ENCODE measurements at regions not wholly inside any gene's neighbourhood (a gene's known extent, or its start where the extent isn't known, plus 50 kb on each side); places are given as distances from the start of the nearest gene placed in this dataset.

- Histone ChIP-seq H3K27ac (no peak overlapping the region), H3K4me1 (peaks cover 0 to 4% of the 10 kb centered on the region in 2 donors), H3K36me3 (no peaks in the 10 kb centered on the region), H3K4me3 (no peak overlapping the region), H3K9me3 (peaks cover 0 to 14% of the 10 kb centered on the region in 2 donors), H3K27me3 (no peaks in the 10 kb centered on the region)
- no peak for DNase-seq (ENCODE audit: low spot score)
- no peak for TF ChIP-seq CTCF (IDR thresholded peaks at IDR 0.05)
These were observed 85.7 kb upstream of the PRDM11 start for GRCh38 chr11:45060707-45061106.

- Histone ChIP-seq H3K4me1 (peaks cover 0 to 4% of the 10 kb centered on the region in 2 donors), H3K27me3 (no peaks in the 10 kb centered on the region), H3K36me3 (no peaks in the 10 kb centered on the region), H3K4me3 (no peak overlapping the region), H3K27ac (no peak overlapping the region), H3K9me3 (peaks cover 0 to 14% of the 10 kb centered on the region in 2 donors)
- no peak for DNase-seq (ENCODE audit: low spot score)
- TF ChIP-seq CTCF (IDR thresholded peaks at IDR 0.05), result no peak
These were observed 84.8 kb upstream of the PRDM11 start for GRCh38 chr11:45061641-45062040.

GRCh38 chr11:45062115-45062514, 84.3 kb upstream of the PRDM11 start:
- no peak for DNase-seq (ENCODE audit: low spot score)
- Histone ChIP-seq H3K27me3 (no peaks in the 10 kb centered on the region), H3K4me1 (peaks cover 0 to 4% of the 10 kb centered on the region in 2 donors), H3K4me3 (no peak overlapping the region), H3K27ac (no peak overlapping the region), H3K36me3 (no peaks in the 10 kb centered on the region), H3K9me3 (peaks cover 0 to 14% of the 10 kb centered on the region in 2 donors)
- no peak for TF ChIP-seq CTCF (IDR thresholded peaks at IDR 0.05)

GRCh38 chr11:45062974-45063635, 83.3 kb upstream of the PRDM11 start:
- Histone ChIP-seq H3K36me3 (no peaks in the 10 kb centered on the region), H3K27me3 (no peaks in the 10 kb centered on the region), H3K27ac (no peak overlapping the region), H3K4me3 (no peak overlapping the region), H3K9me3 (peaks cover 0 to 14% of the 10 kb centered on the region in 2 donors), H3K4me1 (peaks cover 0 to under 1% of the 10 kb centered on the region in 2 donors)
- DNase-seq (ENCODE audit: low spot score), result no peak
- TF ChIP-seq CTCF (IDR thresholded peaks at IDR 0.05), result no peak

GRCh38 chr11:45063669-45064068, 82.8 kb upstream of the PRDM11 start:
- Histone ChIP-seq H3K9me3 (peaks cover 0 to 14% of the 10 kb centered on the region in 2 donors), H3K4me3 (no peak overlapping the region), H3K27ac (no peak overlapping the region), H3K27me3 (no peaks in the 10 kb centered on the region), H3K4me1 (no peaks in the 10 kb centered on the region), H3K36me3 (no peaks in the 10 kb centered on the region)
- DNase-seq (ENCODE audit: low spot score), result no peak
- no peak for TF ChIP-seq CTCF (IDR thresholded peaks at IDR 0.05)

- TF ChIP-seq CTCF (IDR thresholded peaks at IDR 0.05), result no peak
- Histone ChIP-seq H3K36me3 (no peaks in the 10 kb centered on the region), H3K27ac (no peak overlapping the region), H3K4me1 (no peaks in the 10 kb centered on the region), H3K27me3 (no peaks in the 10 kb centered on the region), H3K4me3 (no peak overlapping the region), H3K9me3 (peaks cover 0 to 14% of the 10 kb centered on the region in 2 donors)
- DNase-seq (ENCODE audit: low spot score), result no peak
These were observed 78.5 kb upstream of the PRDM11 start for GRCh38 chr11:45067966-45068365.
